HG03045 (cell line): ENCODE measurements at regions not wholly inside any gene's neighbourhood (a gene's known extent, or its start where the extent isn't known, plus 50 kb on each side); places are given as distances from the start of the nearest gene placed in this dataset.
"Not testable (repeated sequence)": the region's sequence is repeated elsewhere in the genome, so short reads cannot be mapped to it uniquely, and the experiment has no call there.

Experiments
- ATAC-seq: cut with Tn5 transposase; IDR thresholded peaks from one replicate; pipeline ENCODE4 v1.9.1; 2021; ENCODE audit warnings: mild to moderate bottlenecking, moderate library complexity; ENCODE audit not compliant: unreplicated experiment

DNA sequence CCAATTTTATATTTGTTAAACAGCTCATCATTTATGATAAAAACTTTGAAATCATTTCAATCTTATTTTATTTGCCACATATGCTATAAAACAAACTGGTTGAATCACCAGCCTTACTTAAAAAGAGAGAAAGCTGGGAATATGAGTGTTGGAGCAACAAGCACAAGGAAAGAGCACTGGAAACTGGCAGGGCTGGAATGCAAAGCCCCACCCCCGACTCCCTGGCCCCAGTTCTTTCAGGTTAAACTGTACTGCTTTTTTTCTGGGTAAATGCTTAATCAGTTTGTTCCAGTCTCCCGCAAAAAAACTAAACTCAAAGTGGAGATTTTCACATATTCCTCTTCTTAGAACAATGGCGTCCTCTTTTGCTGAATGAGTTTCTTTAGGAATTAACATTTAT lies 433.8 kb upstream of the NOX3 start:
- no peak for ATAC-seq

DNA sequence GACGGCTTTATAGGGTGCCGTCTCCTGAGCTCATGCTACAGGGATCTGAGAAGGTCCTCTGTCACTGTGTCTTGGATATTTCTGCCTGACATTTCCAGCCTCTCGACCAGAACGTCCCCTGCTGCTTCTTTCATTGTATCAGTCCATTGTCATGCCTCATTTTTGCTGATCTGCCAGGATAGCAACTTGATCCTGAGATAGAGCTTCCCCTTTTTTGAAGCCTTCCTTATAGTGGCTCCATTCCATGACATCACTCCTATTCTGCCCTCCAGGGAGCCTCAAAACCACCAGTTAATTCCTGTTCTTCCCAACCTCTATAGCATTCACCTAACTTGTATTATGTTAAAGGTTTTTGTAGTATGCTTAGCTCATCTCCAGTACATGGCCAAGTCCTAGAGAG lies 431.8 kb upstream of the NOX3 start:
- ATAC-seq = no peak

DNA sequence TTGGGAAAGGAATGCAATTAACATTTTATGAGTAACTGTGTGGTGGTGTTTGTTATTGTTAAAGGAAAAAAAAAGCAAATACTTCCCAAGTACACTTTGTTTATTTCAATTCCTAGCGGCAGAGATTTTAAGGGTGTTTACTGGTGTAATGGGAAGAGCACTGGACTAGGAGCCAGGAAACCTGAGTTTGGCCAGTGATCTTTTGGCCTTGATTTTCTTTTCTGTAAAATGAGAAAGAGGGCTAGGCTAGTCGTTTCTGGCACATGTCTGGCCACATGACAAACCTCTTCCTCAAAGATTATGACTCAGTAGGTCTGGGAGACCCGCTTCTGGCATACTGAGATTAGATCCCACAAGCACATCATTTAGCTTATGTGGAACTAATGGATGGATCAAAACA lies 428.1 kb upstream of the NOX3 start:
- ATAC-seq = no peak

DNA sequence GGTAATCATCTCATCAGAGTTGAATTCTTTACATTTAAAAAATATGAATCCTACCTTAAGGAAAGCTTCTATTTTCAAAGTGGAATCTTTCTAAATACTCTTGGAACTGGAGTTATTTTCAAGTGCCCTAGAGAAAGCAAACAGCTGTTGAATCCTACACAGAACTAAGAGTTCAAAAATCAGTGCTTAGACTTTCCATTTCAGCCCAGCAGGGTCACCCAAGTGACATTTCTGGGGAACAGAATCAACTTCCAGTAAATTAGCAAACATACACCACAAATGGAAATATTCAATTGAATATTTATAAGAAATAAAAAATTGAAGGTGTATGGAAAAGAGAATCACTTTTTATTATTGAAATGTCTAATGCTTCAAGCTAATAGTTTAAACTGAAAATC lies 427.7 kb upstream of the NOX3 start:
- no peak for ATAC-seq

DNA sequence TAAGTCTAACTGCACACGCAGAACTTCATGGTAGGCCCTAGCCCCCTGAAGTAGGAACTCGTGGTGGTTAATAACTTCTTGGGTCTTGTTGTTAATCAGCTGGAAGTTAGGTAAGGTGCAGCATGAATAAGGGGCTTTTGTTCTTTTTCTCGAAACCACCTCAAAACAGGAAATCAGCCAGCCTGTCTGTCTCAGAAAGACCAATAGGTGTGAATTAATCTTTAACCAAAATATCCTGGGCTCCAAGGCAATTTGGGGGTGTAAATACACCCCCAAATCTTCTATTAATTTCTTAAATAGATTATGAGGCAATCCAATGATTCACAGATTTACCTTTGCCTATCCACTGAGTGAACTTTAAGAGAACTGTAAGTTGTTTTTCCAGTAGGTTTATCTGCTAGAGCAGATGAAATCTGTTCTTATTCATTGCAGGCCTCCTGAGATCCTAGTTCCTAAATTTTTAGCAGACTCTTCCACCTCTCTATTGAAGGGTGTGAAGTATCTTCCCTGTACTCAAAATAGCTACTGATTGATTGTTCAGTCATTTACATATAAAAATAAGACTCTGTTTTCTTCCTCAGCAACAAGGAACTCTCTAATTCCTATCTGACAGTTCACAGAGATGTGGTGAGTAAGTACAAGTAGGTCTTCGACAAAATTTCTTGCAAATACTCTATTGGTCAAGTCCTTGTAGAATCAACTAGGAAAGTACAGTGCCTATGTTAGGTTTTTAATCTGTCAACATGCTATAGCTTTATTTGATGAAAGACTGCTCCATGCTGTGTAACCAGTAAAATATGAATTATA lies 427.1 kb upstream of the NOX3 start:
- peak; percentile 62 for ATAC-seq

DNA sequence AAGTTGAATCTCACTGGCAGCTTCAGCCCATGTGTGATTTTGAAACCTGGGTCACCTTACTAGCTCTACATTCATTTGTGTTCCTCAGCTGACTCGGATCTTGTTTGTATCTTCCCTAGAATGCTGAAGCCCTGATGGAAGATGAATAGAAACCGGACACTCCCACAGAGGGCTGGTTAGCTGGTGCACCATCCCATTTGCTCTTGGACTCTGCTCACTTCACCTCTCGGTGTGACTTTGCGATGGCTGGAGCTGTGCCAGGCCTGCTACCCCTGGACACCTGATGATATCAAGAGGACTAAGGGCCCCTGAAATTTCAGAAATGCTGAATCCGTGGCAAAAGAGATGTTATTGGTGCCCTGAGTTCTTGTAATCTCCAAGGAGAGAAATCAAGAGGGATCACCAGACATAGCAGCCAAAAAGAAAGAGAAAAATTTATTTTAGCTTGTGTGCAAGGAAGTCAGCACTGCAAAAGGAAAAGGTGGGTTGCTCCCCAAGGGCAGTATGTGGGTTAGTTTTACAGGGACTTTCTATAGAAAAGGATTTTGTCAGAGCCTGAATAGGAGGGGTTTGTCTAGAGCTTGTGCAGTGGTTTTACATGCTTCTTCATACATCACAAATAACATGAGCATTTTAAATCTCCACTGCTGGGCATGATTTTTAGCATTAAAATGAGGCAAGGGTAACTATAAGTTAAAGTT lies 426.3 kb upstream of the NOX3 start:
- peak; percentile 19 for ATAC-seq

DNA sequence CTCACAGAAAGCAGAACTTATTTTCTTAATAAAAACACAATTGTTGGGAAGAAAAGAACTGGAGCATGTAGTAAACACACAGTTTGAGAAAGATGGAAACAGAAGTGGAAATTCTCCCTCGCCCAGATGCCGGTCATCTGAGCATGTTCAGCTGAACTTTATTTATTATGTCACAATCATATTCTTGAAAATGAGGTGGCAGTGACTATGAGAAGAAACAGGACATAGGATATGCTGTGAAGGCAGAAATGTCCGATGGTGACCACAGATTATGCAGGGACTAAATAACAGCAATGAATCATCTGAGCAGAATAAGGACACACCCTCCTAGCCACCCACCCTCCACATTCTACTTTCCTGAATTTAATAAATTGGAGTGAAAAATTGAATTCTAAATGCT lies 425.3 kb upstream of the NOX3 start:
- no peak for ATAC-seq

DNA sequence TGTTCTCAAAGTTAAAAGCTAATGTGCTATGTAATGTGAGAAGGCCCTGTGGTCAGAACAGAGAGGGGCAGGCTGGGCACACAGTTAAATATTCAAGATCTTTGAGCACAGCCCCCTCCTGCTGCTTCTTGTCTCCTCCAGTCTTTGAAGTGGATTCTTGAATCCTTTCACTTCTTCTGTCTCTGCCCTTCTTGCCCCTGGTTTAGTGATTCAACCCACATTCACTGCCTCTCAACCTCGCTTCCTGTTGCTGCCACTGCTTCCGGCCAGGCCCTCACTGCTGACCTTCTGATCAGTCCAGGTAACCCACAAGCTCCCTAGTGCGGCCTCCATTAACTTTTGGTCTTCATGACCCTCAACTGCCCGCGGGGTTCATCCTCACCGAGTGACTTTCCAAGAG lies 417.3 kb upstream of the NOX3 start:
- ATAC-seq = no peak

DNA sequence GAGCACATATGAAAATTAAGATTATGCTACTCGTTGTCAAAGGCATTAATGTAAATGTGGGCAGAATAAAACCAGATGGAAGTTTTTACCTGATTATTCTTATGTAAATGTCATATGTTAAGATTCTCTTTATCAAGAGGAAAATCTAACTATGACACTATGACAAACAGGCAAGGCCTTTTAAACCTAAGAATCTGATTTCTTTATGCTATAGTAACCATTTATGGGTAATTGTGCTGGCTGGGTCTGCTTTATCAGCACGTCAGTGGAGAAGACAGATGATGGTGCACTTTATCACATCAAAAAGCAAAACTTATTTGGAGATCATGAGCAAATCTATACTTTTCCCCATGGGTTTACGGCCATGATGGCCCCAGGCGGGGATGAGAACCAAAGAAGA lies 412.0 kb upstream of the NOX3 start:
- ATAC-seq = no peak

DNA sequence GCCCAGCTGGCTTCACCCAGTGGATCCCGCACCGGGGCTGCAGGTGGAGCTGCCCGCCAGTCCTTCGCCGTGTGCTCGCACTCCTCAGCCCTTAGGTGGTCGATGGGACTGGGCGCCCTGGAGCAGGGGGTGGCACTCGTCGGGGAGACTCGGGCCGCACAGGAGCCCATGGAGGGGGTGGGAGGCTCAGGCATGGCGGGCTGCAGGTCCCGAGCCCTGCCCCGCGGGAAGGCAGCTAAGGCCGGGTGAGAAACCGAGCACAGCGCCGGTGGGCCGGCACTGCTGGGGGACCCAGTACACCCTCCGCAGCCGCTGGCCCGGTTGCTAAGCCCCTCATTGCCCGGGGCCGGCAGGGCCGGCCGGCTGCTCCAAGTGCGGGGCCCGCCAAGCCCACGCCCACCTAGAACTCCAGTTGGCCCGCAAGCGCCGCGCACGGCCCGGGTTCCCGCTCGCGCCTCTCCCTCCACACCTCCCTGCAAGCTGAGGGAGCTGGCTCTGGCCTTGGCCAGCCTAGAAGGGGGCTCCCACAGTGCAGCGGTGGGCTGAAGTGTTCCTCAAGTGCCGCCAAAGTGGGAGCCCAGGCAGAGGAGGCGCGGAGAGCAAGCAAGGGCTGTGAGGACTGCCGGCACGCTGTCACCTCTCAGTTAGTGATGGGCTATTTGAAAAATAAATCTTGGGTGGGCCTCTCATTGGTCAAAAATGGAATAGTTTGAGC lies 411.2 kb upstream of the NOX3 start:
- not testable (repeated sequence) for ATAC-seq

DNA sequence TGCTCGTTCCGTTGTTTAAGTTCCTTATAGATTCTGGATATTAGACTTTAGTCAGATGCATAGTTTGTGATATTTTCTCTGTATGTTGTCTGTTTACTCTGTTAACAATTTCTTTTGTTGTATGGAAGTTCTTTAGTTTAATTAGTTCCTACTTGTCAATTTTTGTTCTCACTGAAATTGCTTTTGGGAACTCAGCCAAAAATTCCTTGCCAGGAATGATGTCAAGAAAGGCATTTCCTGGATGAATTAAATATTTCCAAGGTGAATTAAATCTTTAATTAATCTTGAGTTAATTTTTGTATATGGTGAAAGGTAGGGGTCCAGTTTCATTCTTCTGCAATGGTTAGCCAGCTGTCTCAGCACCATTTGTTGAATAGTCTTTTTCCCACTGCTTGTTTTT lies 406.2 kb upstream of the NOX3 start:
- no peak for ATAC-seq

DNA sequence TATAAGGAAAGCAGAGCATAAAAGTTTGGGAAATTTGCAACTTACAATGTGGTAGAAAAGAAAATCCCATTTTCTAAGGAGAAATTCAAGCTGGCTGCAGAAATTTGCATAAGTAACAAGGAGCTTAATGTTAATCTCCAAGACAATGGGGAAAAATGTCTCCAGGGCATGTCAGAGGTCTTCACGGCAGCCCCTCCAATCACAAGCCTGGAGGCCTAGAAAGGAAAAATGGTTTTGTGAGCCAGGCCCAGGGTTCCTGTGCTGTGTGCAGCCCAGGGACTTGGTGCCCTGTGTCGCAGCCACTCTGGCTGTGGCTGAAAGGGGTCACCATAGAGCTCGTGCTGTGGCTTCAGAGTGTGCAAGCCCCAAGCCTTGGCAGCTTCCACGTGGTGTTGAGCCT lies 403.3 kb upstream of the NOX3 start:
- not testable (repeated sequence) for ATAC-seq

DNA sequence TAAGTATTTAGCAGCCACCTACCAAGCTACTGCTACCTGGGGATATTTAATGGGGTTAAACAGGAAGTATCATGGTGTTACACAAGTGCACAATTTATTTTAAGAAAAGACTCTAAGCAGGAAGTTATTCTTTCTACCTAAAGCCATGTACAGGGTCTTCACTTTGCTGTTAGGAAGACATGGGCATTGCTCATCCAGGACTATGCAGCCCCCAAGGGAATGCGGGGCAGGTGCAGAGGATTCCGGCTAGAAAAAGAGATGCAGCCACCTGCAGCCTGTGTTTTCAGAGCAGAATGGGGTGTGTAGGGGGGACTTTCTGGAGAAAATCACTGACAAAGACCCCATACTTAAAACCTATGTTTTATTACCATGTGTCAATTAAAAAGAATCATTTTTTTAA lies 399.1 kb upstream of the NOX3 start:
- ATAC-seq = no peak

DNA sequence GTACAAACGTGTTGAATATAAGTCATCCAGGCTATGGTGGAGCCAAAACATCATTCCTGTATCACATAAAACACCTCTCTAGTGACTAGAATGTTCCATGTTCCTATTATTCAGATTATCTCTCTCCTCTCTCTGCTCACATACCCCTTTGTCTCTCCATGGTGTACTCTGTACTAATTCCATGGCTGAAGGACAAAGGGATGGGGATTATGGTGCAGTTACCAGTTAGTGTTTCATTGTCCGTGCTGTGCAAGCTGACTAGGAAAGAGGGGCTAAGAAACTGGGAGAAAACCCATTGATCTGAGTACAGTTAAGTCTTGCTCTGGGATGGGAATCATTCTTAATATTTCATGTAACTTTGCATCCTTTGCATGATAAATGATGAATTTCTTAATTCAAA lies 397.4 kb upstream of the NOX3 start:
- ATAC-seq = no peak

DNA sequence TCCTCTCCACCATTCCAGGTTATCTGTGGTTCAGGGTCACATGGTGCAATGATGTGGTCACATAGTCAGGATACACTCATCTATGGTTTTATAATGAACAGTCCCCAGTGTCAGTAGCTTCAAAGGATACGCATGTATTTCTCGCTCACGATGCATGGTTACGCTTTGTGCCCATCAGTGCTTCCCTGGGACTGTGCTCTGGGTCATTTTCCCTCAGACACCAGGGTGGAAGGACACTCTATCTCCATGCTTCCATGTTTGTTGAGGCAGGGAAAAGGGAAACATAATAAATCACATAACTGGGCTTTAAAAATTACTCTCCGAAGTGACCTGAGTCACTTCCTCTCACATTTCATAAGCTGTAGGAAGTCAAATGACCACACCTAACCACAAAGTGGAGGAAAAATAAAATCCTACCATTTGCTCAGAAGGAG lies 394.8 kb upstream of the NOX3 start:
- no peak for ATAC-seq

DNA sequence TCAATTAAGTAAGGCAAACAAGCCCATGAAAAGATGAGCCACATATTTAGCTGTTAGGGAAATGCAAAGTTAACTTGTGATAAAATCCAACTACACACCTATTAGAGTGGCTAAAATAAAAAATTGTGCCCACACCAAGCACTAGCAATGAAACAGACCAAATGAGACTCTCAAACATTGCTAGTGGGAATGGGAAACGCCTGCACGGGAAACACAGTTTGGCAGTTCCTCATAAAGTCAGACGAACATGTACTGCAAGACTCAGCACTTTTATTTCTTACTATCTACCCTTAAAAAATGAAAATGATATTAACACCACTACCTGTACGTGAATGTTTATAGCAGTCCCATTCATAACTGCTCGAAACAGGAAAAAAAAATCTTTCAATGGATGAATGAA lies 392.1 kb upstream of the NOX3 start:
- ATAC-seq = no peak

DNA sequence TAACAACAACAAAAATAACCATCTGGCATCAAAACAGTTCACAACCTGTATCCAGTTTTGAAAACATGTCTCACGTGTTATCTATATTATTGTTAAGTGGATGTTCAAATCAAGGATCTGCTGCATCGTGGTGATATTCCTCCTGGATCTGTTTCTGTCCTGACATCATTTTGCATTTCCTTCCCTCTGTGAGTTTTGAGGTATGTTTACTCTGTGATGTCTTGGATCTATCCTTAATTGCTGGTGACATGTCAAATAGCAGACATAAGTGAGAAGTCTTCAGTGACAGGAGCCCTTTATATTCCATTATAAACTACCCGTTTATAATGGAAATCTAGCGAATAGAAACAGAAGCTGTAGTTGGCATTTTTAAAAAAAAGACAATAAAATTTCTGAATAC lies 381.8 kb upstream of the NOX3 start:
- ATAC-seq = no peak

DNA sequence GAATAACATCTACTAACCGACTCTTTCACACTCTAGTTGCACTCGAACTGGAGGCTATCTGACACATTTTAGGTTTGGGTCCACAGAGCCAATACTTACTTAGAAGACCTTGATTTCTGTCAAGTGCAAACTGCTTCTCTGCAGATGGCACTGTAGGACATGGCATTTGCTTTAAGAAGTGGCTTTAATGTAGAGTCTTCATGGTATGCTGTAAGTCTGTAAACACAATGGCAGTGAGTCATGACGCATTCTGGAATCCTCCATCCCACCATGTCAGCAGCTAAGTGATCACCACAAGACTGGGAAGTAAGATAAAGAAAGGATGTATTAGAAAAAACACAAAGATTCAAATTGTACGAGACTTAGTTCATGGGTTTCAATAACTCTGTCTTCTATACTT lies 377.0 kb upstream of the NOX3 start:
- ATAC-seq = no peak

DNA sequence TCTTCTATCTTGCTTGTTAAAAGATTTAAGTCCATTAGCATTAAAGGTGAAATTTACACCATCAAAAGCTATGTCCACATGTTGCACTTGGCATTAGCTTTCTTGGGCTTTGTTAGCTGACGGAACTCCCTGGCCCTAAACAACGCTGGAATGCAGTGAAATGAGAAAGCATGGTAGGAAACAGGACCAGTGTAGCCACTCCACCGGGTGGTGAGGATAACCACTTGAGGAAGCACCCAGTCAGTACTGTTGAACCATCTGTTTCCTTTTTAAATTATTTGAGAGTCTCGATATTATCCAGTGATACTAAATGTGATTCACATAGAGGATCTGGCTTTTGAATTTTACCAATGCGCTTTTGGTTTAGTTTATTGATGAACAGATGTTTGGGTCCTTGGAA lies 374.9 kb upstream of the NOX3 start:
- ATAC-seq = no peak

DNA sequence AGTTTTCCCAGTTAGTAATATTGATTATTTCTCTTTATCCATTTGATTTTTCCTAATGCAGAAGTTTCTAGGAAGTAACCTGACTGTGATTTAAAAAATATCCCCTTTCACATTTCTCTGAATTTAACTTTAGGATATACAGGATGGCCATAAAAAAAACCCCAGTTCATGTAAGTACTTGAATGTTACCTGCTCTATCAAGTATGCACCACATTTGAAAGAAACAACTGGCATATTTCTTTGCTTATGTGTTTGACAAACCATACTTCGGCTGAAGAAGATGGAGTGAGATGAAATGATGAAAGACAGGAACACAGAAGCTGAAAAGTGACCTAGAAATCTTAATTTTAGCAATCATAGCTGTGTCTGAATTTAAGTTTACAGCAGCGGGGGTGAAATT lies 374.0 kb upstream of the NOX3 start:
- no peak for ATAC-seq

DNA sequence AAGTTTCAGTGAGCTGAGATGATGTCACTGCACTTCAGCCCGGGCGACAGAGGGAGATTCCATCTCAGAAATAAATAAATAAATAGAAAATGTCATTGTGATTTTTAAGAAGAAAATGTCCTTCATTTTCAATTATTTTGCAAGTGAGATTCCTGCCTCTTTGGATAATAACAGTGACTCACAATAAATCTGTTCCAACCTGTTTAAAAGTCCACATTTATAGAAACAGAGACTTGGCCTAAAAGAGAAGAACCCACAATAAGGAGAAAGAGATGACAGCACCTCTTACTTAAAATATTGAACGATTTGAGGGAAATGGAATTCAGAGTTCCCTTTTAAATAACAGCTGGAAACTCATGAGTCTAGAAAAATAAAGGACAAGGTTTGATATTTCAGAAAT lies 373.4 kb upstream of the NOX3 start:
- no peak for ATAC-seq

DNA sequence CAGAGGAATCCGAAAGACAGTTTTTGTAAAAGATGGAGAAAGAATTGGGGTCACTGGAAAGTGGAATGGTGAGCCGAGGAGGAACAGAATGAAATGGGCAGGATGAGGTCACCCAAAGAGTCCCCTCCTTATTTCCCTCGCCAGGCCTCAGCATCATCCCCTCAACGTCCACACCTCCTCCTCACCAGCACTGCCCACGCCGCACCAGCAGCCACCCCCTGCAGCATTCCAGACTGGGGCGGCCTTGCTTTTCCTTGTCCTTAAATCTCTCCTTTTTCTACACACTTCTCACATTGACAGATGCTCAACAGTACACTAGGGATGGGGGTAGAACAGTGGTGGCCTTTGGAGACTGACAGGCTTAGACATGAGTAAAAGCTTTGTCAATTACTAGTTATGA lies 363.1 kb upstream of the NOX3 start:
- ATAC-seq = no peak
